Fibroblast of villous mesenchyme (primary cell): ENCODE measurements at regions not wholly inside any gene's neighbourhood (a gene's known extent, or its start where the extent isn't known, plus 50 kb on each side); places are given as distances from the start of the nearest gene placed in this dataset.
"Not testable (repeated sequence)": the region's sequence is repeated elsewhere in the genome, so short reads cannot be mapped to it uniquely, and the experiment has no call there.

Experiments used
- DNase-seq: peaks from one replicate; pipeline ENCODE4 v3.0.0-alpha.2; 2010; ENCODE audit warnings: low read depth
- H3K4me3 ChIP-seq: 2 replicates; pipeline ENCODE4 v1.5.1; 2011; ENCODE audit warnings: low read depth, mild to moderate bottlenecking, low read length
- TF ChIP-seq, protein P1 (sequence below): IDR thresholded peaks from 2 replicates; pipeline ENCODE4 v1.5.1; 2012; ENCODE audit warnings: low read depth, mild to moderate bottlenecking, low read length; ENCODE audit not compliant: insufficient read depth

DNA sequence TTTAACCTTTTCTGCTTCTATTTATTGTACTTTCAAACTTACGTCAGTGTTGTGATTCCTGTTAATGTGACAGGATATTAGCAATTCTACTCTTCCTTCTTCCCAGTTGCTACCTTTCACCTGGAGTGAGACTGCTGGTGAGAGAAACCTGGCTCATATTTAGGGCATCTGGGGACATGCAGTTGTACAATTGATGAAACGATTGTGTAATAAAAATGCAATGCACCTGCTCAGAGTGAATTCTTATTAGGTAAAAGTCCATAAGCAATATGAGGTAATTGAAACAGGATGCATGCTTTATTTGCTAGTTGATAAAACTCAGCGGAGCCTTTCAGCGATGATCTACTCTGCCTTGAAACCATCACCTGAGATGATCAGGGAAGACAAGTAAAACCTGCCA is 116.1 kb upstream of the FBXO33 start:
- no peak overlapping the region for H3K4me3 ChIP-seq
- no peak for DNase-seq
- TF ChIP-seq, protein P1, sequence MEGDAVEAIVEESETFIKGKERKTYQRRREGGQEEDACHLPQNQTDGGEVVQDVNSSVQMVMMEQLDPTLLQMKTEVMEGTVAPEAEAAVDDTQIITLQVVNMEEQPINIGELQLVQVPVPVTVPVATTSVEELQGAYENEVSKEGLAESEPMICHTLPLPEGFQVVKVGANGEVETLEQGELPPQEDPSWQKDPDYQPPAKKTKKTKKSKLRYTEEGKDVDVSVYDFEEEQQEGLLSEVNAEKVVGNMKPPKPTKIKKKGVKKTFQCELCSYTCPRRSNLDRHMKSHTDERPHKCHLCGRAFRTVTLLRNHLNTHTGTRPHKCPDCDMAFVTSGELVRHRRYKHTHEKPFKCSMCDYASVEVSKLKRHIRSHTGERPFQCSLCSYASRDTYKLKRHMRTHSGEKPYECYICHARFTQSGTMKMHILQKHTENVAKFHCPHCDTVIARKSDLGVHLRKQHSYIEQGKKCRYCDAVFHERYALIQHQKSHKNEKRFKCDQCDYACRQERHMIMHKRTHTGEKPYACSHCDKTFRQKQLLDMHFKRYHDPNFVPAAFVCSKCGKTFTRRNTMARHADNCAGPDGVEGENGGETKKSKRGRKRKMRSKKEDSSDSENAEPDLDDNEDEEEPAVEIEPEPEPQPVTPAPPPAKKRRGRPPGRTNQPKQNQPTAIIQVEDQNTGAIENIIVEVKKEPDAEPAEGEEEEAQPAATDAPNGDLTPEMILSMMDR: no peak

DNA sequence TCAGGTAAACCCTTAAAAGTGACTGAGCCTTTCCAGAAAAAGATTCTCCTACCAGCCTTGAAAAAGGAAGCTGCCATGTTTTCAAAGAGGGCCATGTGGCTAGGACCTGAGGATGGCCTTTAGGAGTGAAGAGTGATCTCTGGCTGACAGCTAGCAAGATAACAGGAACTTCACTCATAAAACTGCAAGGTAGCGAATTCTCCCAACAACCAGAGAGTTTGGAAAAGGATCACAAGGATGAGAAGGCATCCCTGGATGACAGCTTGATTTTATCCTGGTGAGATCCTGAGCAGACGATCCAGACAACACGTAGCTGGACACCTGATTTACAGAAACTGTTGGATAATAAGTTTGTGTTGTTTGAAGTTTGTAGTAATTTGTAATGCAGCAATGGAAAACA is 115.6 kb upstream of the FBXO33 start:
- TF ChIP-seq, protein P1: no peak
- H3K4me3 ChIP-seq: no peak overlapping the region
- DNase-seq: no peak

DNA sequence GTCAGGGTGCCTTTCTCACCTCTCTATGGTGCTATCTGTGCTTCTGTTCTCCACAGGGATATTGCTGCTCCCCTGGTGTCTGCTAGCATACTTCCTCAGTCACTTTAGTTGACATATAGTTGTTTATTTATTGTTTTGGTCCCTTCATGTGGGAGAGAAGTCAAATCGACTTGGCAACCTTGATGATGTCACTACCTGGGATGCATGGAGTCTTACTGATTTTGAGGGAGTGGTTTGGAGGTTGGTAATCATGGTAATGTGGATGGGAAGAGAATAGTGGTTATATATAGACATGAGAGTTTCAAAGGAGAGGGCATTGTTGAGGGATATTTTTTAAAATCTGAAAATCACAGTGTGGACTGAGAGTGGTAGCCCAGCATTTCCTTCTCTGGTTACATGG is 73.6 kb upstream of the FBXO33 start:
- no peak for DNase-seq
- H3K4me3 ChIP-seq: no peak overlapping the region
- TF ChIP-seq, protein P1: no peak

DNA sequence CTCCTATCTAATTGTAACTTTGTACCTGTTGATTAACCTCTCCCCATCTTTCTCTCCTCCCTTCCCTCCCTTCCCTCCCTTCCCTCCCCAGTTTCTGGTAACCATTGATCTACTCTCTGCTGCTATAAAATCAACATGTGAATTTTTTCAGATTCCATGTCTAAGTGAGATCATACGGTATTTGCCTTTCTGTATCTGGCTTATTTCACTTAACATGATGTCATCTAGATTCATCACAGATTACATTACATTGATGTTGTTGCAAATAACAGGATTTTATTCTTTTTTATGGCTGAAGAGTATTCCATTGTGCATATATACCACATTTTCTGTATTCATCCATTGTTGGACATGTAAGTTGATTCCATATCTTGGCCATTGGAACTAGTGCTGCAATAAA is 68.0 kb upstream of the FBXO33 start:
- no peak overlapping the region for H3K4me3 ChIP-seq
- TF ChIP-seq, protein P1: no peak
- DNase-seq: no peak

DNA sequence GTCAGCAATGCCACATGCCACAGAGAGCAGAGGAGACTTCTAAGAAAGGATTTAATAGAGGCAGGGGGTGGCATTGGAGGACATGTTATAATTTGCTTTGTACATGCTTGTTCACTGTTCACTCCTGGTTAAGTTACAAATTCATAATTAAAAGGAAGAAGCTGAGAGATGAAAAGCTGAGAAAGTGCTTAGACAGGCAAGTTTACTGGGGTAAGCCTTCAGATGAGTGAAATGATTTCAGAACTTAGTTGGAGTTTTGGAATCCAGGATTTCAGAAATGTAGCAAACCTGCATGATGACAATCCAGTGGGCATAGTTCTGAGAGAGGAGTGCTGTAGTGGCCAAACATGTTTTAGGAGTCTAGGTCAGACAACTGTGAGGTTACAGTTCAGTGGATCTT is 67.3 kb upstream of the FBXO33 start:
- no peak overlapping the region for H3K4me3 ChIP-seq
- DNase-seq: no peak
- TF ChIP-seq, protein P1: no peak

DNA sequence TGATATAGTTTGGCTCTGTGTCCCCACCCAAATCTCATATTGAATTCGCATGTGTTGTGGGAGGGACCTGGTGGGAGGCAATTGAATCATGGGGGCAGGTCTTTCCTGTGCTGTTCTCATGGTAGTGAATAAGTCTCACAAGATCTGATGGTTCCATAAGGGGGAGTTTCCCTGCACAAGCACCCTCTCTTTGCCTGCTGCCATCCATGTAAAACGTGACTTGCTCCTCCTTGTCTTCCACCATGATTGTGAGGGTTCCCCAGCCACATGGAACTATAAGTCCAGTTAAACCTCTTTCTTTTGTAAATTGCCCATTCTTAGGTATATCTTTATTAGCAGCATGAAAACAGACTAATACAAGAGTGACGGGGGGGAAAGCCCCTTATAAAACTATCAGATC is 65.4 kb upstream of the FBXO33 start:
- not testable (repeated sequence) for DNase-seq, H3K4me3 ChIP-seq

DNA sequence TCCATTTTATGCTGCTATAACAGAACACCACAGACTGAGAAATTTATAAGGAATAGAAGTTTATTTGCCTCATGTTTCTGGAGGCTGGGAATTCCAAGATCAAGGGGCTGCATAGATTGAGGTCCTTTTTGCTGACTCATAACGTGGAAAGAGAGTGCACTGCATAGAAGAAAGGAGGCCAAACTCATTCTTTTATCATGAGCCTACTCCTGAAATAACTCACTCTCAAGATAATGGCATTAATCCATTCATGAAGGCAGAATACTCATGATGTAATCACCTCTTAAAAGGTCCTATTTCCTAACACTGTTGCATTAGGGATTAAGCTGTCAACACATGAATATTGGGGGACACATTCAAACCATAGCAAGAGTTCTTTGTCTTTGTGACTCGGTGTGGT is 60.0 kb upstream of the FBXO33 start:
- TF ChIP-seq, protein P1: no peak
- DNase-seq: peak; percentile 37
- H3K4me3 ChIP-seq: no peak overlapping the region
